ENCODE measurements at regions not wholly inside any gene's neighbourhood (a gene's known extent, or its start where the extent isn't known, plus 50 kb on each side); places are given as distances from the start of the nearest gene placed in this dataset.

DNA sequence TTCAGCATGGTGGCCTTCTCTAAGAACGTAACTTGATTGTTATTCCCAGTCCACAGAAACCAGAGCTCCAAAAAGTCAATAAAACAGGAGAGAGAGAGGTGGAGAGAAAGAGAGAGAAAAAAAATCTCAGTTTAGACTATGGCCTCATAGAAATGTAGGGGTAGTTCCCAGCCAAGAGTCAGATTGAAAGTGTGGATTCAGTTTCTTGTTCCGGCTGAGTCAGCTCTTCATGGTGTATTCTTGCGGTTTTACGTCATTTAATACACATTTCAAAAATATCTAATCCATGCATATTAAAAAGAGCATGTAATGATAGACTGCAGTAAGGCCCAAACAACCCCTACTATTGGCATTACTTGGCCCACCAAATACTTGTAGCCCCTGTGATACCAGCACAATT lies 303.9 kb downstream of the ETAA1 start:
- TF ChIP-seq CTCF (IDR thresholded peaks at IDR 0.05; ENCODE audit: insufficient read depth in 1 of 2, low read depth in 1 of 2, low read length in 1 of 2, severe bottlenecking in 1 of 2, unreplicated experiment in 1 of 2): no peak

GRCh38 chr2:67702284-67702683 lies 305.2 kb downstream of the ETAA1 start:
- Mint-ChIP-seq H3K9me3 (ENCODE audit: unreplicated experiment) (peaks cover 18% of the 10 kb centered on the region), H3K4me1 (ENCODE audit: low read depth, unreplicated experiment) (no peaks in the 10 kb centered on the region), H3K36me3 (ENCODE audit: insufficient read depth, unreplicated experiment) (no peaks in the 10 kb centered on the region), H3K27me3 (ENCODE audit: insufficient read depth, unreplicated experiment) (no peaks in the 10 kb centered on the region), H3K27ac (ENCODE audit: unreplicated experiment) (no peak overlapping the region), H3K4me3 (ENCODE audit: unreplicated experiment) (no peak overlapping the region)
- no peak for TF ChIP-seq CTCF (IDR thresholded peaks at IDR 0.05; ENCODE audit: insufficient read depth in 1 of 2, low read depth in 1 of 2, low read length in 1 of 2, severe bottlenecking in 1 of 2, unreplicated experiment in 1 of 2)
- no peak overlapping the region for H3K4me3 ChIP-seq (ENCODE audit: low read depth, low read length)
- no peak for DNase-seq
- 0 out of 2 replicates have a peak, but pooled peaks cover 2% of the 10 kb centered on the region for H3K9me3 ChIP-seq
- BruUV-seq (replicated peaks): no TSS peak
- no peaks in the 10 kb centered on the region for H3K27me3 ChIP-seq (replicated peaks; ENCODE audit: control insufficient read depth, insufficient read depth, low read length)
- CTCF ChIA-PET: no interaction called here
- POLR2A ChIA-PET: no interaction called here
- H3K36me3 ChIP-seq (ENCODE audit: control insufficient read depth, insufficient read depth, low read length): no peaks in the 10 kb centered on the region
- no peaks in the 10 kb centered on the region for H3K4me1 ChIP-seq
- intact Hi-C loops (cut with micrococcal nuclease; ENCODE audit: unreplicated experiment): no loop called here

More for the DNA sequence above, 303.9 kb downstream of the ETAA1 start:
- Histone ChIP-seq H3K36me3 (ENCODE audit: control insufficient read depth, insufficient read depth, low read length) (no peaks in the 10 kb centered on the region), H3K9me3 (0 out of 2 replicates have a peak, but pooled peaks cover 2% of the 10 kb centered on the region), H3K4me1 (no peaks in the 10 kb centered on the region), H3K27me3 (replicated peaks; ENCODE audit: control insufficient read depth, insufficient read depth, low read length) (no peaks in the 10 kb centered on the region), H3K4me3 (ENCODE audit: low read depth, low read length) (no peak overlapping the region)
- H3K27ac Mint-ChIP-seq (ENCODE audit: unreplicated experiment): no peak overlapping the region
- no peaks in the 10 kb centered on the region for H3K27me3 Mint-ChIP-seq (ENCODE audit: insufficient read depth, unreplicated experiment)
- ChIA-PET POLR2A (no interaction called here), CTCF (no interaction called here)
- no peaks in the 10 kb centered on the region for H3K36me3 Mint-ChIP-seq (ENCODE audit: insufficient read depth, unreplicated experiment)
- H3K4me1 Mint-ChIP-seq (ENCODE audit: low read depth, unreplicated experiment): no peaks in the 10 kb centered on the region
- peaks cover 18% of the 10 kb centered on the region for H3K9me3 Mint-ChIP-seq (ENCODE audit: unreplicated experiment)
- H3K4me3 Mint-ChIP-seq (ENCODE audit: unreplicated experiment): no peak overlapping the region
- intact Hi-C loops (cut with micrococcal nuclease; ENCODE audit: unreplicated experiment): no loop called here
- no peak for DNase-seq
- BruUV-seq (replicated peaks): no TSS peak

DNA sequence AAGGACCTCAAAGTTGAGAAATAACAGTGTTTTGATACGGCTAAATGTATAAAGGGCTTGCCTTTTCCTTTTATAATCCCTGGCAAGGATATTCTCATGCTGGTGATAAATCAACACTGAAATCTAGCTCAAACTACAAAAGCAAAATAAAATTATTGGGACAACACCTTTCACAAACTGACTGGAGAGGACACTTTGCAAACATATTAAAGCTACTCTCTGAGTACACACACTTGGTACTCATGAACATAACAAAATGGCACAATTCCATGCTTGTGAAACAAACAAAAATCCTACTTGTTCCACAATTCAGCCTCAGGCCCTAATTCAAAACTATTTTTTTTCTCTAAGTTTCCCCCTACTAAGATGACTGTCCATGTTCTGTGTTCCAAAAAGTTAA lies 305.8 kb downstream of the ETAA1 start:
- H3K4me1 ChIP-seq: no peaks in the 10 kb centered on the region
- Mint-ChIP-seq H3K4me1 (ENCODE audit: low read depth, unreplicated experiment) (no peaks in the 10 kb centered on the region), H3K27ac (ENCODE audit: unreplicated experiment) (no peak overlapping the region), H3K4me3 (ENCODE audit: unreplicated experiment) (no peak overlapping the region), H3K27me3 (ENCODE audit: insufficient read depth, unreplicated experiment) (no peaks in the 10 kb centered on the region), H3K36me3 (ENCODE audit: insufficient read depth, unreplicated experiment) (no peaks in the 10 kb centered on the region), H3K9me3 (ENCODE audit: unreplicated experiment) (peaks cover 18% of the 10 kb centered on the region)
- intact Hi-C loops (cut with micrococcal nuclease; ENCODE audit: unreplicated experiment): no loop called here
- no peaks in the 10 kb centered on the region for H3K36me3 ChIP-seq (ENCODE audit: control insufficient read depth, insufficient read depth, low read length)
- H3K27me3 ChIP-seq (replicated peaks; ENCODE audit: control insufficient read depth, insufficient read depth, low read length): no peaks in the 10 kb centered on the region
- ChIA-PET POLR2A (no interaction called here), CTCF (no interaction called here)
- TF ChIP-seq CTCF (IDR thresholded peaks at IDR 0.05; ENCODE audit: insufficient read depth in 1 of 2, low read depth in 1 of 2, low read length in 1 of 2, severe bottlenecking in 1 of 2, unreplicated experiment in 1 of 2): no peak
- no peak overlapping the region for H3K4me3 ChIP-seq (ENCODE audit: low read depth, low read length)
- H3K9me3 ChIP-seq: 0 out of 2 replicates have a peak, but pooled peaks cover 2% of the 10 kb centered on the region
- no peak for DNase-seq
- no TSS peak for BruUV-seq (replicated peaks)
